OCI-LY1 (cell line): ENCODE measurements at regions not wholly inside any gene's neighbourhood (a gene's known extent, or its start where the extent isn't known, plus 50 kb on each side); places are given as distances from the start of the nearest gene placed in this dataset.

Source experiments
- H2AFZ ChIP-seq: fragments of 200-600 bp; sonication (generic), shearing (Covaris generic); 2 replicates; pipeline ENCODE4 v1.6.0; 2014; ENCODE audit warnings: antibody characterized with exemption, mild to moderate bottlenecking, low read length
- H3F3A ChIP-seq: fragments of 200-600 bp; sonication (generic), shearing (Covaris generic); 2 replicates; pipeline ENCODE4 v1.6.0; 2014; ENCODE audit warnings: mild to moderate bottlenecking, antibody characterized with exemption, low read length, moderate library complexity; ENCODE audit not compliant: insufficient read depth
- H3K27ac ChIP-seq: fragments of 200-600 bp; sonication (generic); 2 replicates; pipeline ENCODE4 v1.5.1; 2014; ENCODE audit warnings: low read length, mixed run types, mild to moderate bottlenecking, low read depth; ENCODE audit not compliant: poor library complexity, severe bottlenecking
- H3K27me3 ChIP-seq: fragments of 200-600 bp; sonication (generic); 2 replicates; pipeline ENCODE4 v1.6.0; 2014; ENCODE audit warnings: antibody characterized with exemption, mild to moderate bottlenecking, low read length, moderate library complexity; ENCODE audit not compliant: insufficient read depth
- H3K36me3 ChIP-seq: fragments of 200-600 bp; sonication (generic); 2 replicates; pipeline ENCODE4 v1.6.1; 2014; ENCODE audit warnings: mild to moderate bottlenecking, antibody characterized with exemption, low read length, moderate library complexity, mixed read lengths; ENCODE audit not compliant: insufficient read depth
- H3K4me1 ChIP-seq: fragments of 200-600 bp; sonication (generic); 2 replicates; pipeline ENCODE4 v1.5.1; 2014; ENCODE audit warnings: mild to moderate bottlenecking, low read length, moderate library complexity; ENCODE audit not compliant: insufficient read depth, severe bottlenecking
- H3K4me2 ChIP-seq: fragments of 200-600 bp; sonication (generic), shearing (Covaris generic); 2 replicates; pipeline ENCODE4 v1.6.1; 2014; ENCODE audit warnings: low read length
- H3K4me3 ChIP-seq: fragments of 200-600 bp; sonication (generic); 2 replicates; pipeline ENCODE4 v1.5.1; 2014; ENCODE audit warnings: low read length, low read depth, mild to moderate bottlenecking, mixed read lengths; ENCODE audit not compliant: poor library complexity, severe bottlenecking
- H3K79me2 ChIP-seq: fragments of 200-600 bp; shearing (Covaris generic); 2 replicates; pipeline ENCODE4 v1.6.1; 2016; ENCODE audit warnings: mixed run types, low read length, mixed read lengths; ENCODE audit not compliant: insufficient read depth
- H3K9ac ChIP-seq: fragments of 200-600 bp; sonication (generic), shearing (Covaris generic); 2 replicates; pipeline ENCODE4 v1.6.1; 2014; ENCODE audit warnings: mild to moderate bottlenecking, low read length, mixed read lengths
- H3K9me2 ChIP-seq: fragments of 200-600 bp; sonication (generic), shearing (Covaris generic); 2 replicates; pipeline ENCODE4 v1.6.1; 2014; ENCODE audit warnings: low read depth, mild to moderate bottlenecking, low read length, mixed read lengths
- H3K9me3 ChIP-seq: fragments of 200-600 bp; shearing (Covaris generic); 2 replicates; pipeline ENCODE4 v1.6.1; 2014; ENCODE audit warnings: low read length, mixed read lengths
- H4K20me1 ChIP-seq: fragments of 200-600 bp; sonication (generic), shearing (Covaris generic); 2 replicates; pipeline ENCODE4 v1.6.0; 2016; ENCODE audit warnings: mild to moderate bottlenecking, low read length; ENCODE audit not compliant: insufficient read depth
- EZH2 ChIP-seq: fragments of 200-600 bp; sonication (generic), shearing (Covaris generic); IDR thresholded peaks from 2 replicates; pipeline ENCODE4 v1.8.0; 2017; ENCODE audit warnings: borderline replicate concordance, mixed run types, mild to moderate bottlenecking, antibody characterized with exemption, low read length, moderate library complexity, mixed read lengths
- TF ChIP-seq, protein P1 (sequence below): fragments of 200-600 bp; sonication (generic), shearing (Covaris generic); IDR thresholded peaks from 2 replicates; pipeline ENCODE4 v1.5.1; 2017; ENCODE audit warnings: mild to moderate bottlenecking, antibody characterized with exemption, low read length, moderate library complexity, mixed read lengths

- Histone ChIP-seq H4K20me1 (no peaks in the 10 kb centered on the region), H3K9ac (no peak overlapping the region), H3K4me2 (no peak overlapping the region), H3F3A (no peaks in the 10 kb centered on the region), H2AFZ (no peak overlapping the region), H3K9me2 (no peaks in the 10 kb centered on the region), H3K36me3 (no peaks in the 10 kb centered on the region), H3K27ac (no peak overlapping the region), H3K4me3 (no peak overlapping the region), H3K4me1 (no peaks in the 10 kb centered on the region), H3K27me3 (no peaks in the 10 kb centered on the region), H3K9me3 (no peaks in the 10 kb centered on the region), H3K79me2 (no peaks in the 10 kb centered on the region)
- TF ChIP-seq, protein P1, sequence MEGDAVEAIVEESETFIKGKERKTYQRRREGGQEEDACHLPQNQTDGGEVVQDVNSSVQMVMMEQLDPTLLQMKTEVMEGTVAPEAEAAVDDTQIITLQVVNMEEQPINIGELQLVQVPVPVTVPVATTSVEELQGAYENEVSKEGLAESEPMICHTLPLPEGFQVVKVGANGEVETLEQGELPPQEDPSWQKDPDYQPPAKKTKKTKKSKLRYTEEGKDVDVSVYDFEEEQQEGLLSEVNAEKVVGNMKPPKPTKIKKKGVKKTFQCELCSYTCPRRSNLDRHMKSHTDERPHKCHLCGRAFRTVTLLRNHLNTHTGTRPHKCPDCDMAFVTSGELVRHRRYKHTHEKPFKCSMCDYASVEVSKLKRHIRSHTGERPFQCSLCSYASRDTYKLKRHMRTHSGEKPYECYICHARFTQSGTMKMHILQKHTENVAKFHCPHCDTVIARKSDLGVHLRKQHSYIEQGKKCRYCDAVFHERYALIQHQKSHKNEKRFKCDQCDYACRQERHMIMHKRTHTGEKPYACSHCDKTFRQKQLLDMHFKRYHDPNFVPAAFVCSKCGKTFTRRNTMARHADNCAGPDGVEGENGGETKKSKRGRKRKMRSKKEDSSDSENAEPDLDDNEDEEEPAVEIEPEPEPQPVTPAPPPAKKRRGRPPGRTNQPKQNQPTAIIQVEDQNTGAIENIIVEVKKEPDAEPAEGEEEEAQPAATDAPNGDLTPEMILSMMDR: no peak
- no peak for TF ChIP-seq EZH2
Observed at GRCh38 chr18:78822171-78822948, 157.3 kb upstream of the SALL3 start.

- Histone ChIP-seq H3K36me3 (no peaks in the 10 kb centered on the region), H3K9ac (no peak overlapping the region), H3K9me3 (no peaks in the 10 kb centered on the region), H4K20me1 (no peaks in the 10 kb centered on the region), H3K79me2 (no peaks in the 10 kb centered on the region), H3K27me3 (no peaks in the 10 kb centered on the region), H2AFZ (no peak overlapping the region), H3F3A (no peaks in the 10 kb centered on the region), H3K27ac (no peak overlapping the region), H3K4me1 (no peaks in the 10 kb centered on the region), H3K4me2 (no peak overlapping the region), H3K4me3 (no peak overlapping the region), H3K9me2 (no peaks in the 10 kb centered on the region)
- TF ChIP-seq, protein P1: no peak
- no peak for TF ChIP-seq EZH2
Observed at GRCh38 chr18:78822949-78823285, 156.7 kb upstream of the SALL3 start.

DNA sequence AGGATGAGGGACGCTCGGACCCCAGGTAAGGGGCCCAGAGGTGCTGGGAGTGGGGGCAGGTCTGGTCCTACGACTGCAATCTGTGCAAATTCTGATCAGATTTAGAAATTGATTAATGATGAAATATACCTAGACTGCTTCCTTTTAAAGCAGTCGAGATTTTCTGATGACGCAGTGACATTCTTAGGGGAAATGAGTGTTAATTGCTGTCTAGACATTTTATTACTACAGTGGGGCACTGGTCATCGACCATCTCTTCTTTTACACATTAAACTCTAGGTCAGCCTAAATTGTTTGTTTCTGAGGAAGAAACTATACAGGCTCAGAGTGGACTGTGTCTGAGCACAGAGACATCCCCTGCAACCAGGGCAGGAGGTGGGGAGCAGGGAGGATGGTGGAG is 154.4 kb upstream of the SALL3 start:
- no peak overlapping the region for H3K4me2 ChIP-seq

More for the DNA sequence above, 154.4 kb upstream of the SALL3 start:
- no peak overlapping the region for H3K4me3 ChIP-seq
- H3K9me3 ChIP-seq: no peaks in the 10 kb centered on the region
- H3K27ac ChIP-seq: no peak overlapping the region
- H3K79me2 ChIP-seq: no peaks in the 10 kb centered on the region
- H3K27me3 ChIP-seq: no peaks in the 10 kb centered on the region
- no peaks in the 10 kb centered on the region for H4K20me1 ChIP-seq
- no peaks in the 10 kb centered on the region for H3K4me1 ChIP-seq
- no peak overlapping the region for H2AFZ ChIP-seq
- no peak overlapping the region for H3K9ac ChIP-seq
- no peaks in the 10 kb centered on the region for H3K9me2 ChIP-seq
- TF ChIP-seq EZH2: no peak
- TF ChIP-seq, protein P1: no peak
- no peaks in the 10 kb centered on the region for H3F3A ChIP-seq
- H3K36me3 ChIP-seq: no peaks in the 10 kb centered on the region
